HG03045 (cell line): ENCODE measurements at regions not wholly inside any gene's neighbourhood (a gene's known extent, or its start where the extent isn't known, plus 50 kb on each side); places are given as distances from the start of the nearest gene placed in this dataset.
"Not testable (repeated sequence)": the region's sequence is repeated elsewhere in the genome, so short reads cannot be mapped to it uniquely, and the experiment has no call there.

Experiments
- ATAC-seq: cut with Tn5 transposase; IDR thresholded peaks from one replicate; pipeline ENCODE4 v1.9.1; 2021; ENCODE audit warnings: mild to moderate bottlenecking, moderate library complexity; ENCODE audit not compliant: unreplicated experiment

GRCh38 chr5:117379521-117379920, 804.9 kb upstream of the SEMA6A start:
- ATAC-seq: no peak

- no peak for ATAC-seq
Measured at GRCh38 chr5:117376748-117377147, 802.1 kb upstream of the SEMA6A start.

- no peak for ATAC-seq
Measured at GRCh38 chr5:117359895-117360294, 785.3 kb upstream of the SEMA6A start.

- ATAC-seq: no peak
Measured at GRCh38 chr5:117357886-117358285, 783.3 kb upstream of the SEMA6A start.

- ATAC-seq: no peak
Measured at GRCh38 chr5:117347280-117347679, 772.7 kb upstream of the SEMA6A start.

GRCh38 chr5:117343726-117344125, 769.1 kb upstream of the SEMA6A start:
- ATAC-seq: not testable (repeated sequence)

GRCh38 chr5:117337064-117337749, 762.6 kb upstream of the SEMA6A start:
- no peak for ATAC-seq

GRCh38 chr5:117336208-117336607, 761.6 kb upstream of the SEMA6A start:
- no peak for ATAC-seq

- ATAC-seq: no peak
Measured at GRCh38 chr5:117333011-117333410, 758.4 kb upstream of the SEMA6A start.

- ATAC-seq: no peak
Measured at GRCh38 chr5:117332341-117332740, 757.7 kb upstream of the SEMA6A start.

- ATAC-seq: no peak
Measured at GRCh38 chr5:117327511-117327910, 752.9 kb upstream of the SEMA6A start.

GRCh38 chr5:117326997-117327396, 752.4 kb upstream of the SEMA6A start:
- no peak for ATAC-seq

GRCh38 chr5:117318528-117318927, 743.9 kb upstream of the SEMA6A start:
- no peak for ATAC-seq

- no peak for ATAC-seq
Measured at GRCh38 chr5:117315170-117315569, 740.5 kb upstream of the SEMA6A start.

- not testable (repeated sequence) for ATAC-seq
Measured at GRCh38 chr5:117304512-117305107, 730.0 kb upstream of the SEMA6A start.

- no peak for ATAC-seq
Measured at GRCh38 chr5:117302949-117303348, 728.3 kb upstream of the SEMA6A start.

GRCh38 chr5:117302473-117302872, 727.9 kb upstream of the SEMA6A start:
- no peak for ATAC-seq

GRCh38 chr5:117299936-117300328, 725.3 kb upstream of the SEMA6A start:
- no peak for ATAC-seq

GRCh38 chr5:117299224-117299935, 724.8 kb upstream of the SEMA6A start:
- no peak for ATAC-seq

GRCh38 chr5:117296872-117297271, 722.2 kb upstream of the SEMA6A start:
- ATAC-seq: no peak

GRCh38 chr5:117295941-117296340, 721.3 kb upstream of the SEMA6A start:
- ATAC-seq: no peak

- no peak for ATAC-seq
Measured at GRCh38 chr5:117286813-117287212, 712.2 kb upstream of the SEMA6A start.
